Aorta (tissue), 5 donors: ENCODE measurements at regions not wholly inside any gene's neighbourhood (a gene's known extent, or its start where the extent isn't known, plus 50 kb on each side); places are given as distances from the start of the nearest gene placed in this dataset.

Source experiments
- ATAC-seq: fragments of 200-7000 bp; cut with Tn5 transposase; one replicate; pipeline ENCODE4 v1.9.1; 2022; ENCODE audit warnings: moderate library complexity; ENCODE audit not compliant: low FRiP score
- DNase-seq, 2 donors: peaks; one replicate each; pipeline ENCODE4 v3.0.0-alpha.2; 2020
- H3K27ac ChIP-seq, 2 donors: one replicate each; pipeline ENCODE4 v1.5.1; 2013; ENCODE audit warnings: low read length in 2 of 2, mild to moderate bottlenecking in 2 of 2, moderate library complexity in 2 of 2, control low read depth in 1 of 2, inconsistent platforms in 1 of 2, low read depth in 1 of 2
- H3K27me3 ChIP-seq, 2 donors: one replicate each; pipeline ENCODE4 v1.6.1; 2013; ENCODE audit warnings: control low read depth in 1 of 2, low read length in 1 of 2, mild to moderate bottlenecking in 1 of 2, moderate library complexity in 1 of 2; ENCODE audit not compliant: insufficient read depth in 2 of 2, control insufficient read depth in 1 of 2
- H3K36me3 ChIP-seq, 2 donors: one replicate each; pipeline ENCODE4 v1.6.1; 2013; ENCODE audit warnings: control low read depth in 1 of 2, low read length in 1 of 2, mild to moderate bottlenecking in 1 of 2; ENCODE audit not compliant: insufficient read depth in 2 of 2, control insufficient read depth in 1 of 2
- H3K4me1 ChIP-seq, 2 donors: one replicate each; pipeline ENCODE4 v1.6.1; 2013; ENCODE audit warnings: low read length in 2 of 2, control low read depth in 1 of 2, mild to moderate bottlenecking in 1 of 2, moderate library complexity in 1 of 2; ENCODE audit not compliant: insufficient read depth in 2 of 2, control insufficient read depth in 1 of 2
- H3K4me3 ChIP-seq, 2 donors: one replicate each; pipeline ENCODE4 v1.5.1; 2013; ENCODE audit warnings: low read length in 2 of 2, control low read depth in 1 of 2, mild to moderate bottlenecking in 1 of 2
- H3K9me3 ChIP-seq: one replicate; pipeline ENCODE4 v1.6.1; 2013; ENCODE audit warnings: mild to moderate bottlenecking, low read length; ENCODE audit not compliant: control insufficient read depth
- WGBS, 2 donors: extraction: QIAGEN DNeasy Blood & Tissue Kit; methylation state at CpG; one replicate each; pipeline ENCODE4 v1.1.7; 2013; 5-methylcytosine and 5-hydroxymethylcytosine counted together
- intact Hi-C, 2 donors: fragments of 100-400 bp; cut with DNase I; formaldehyde crosslinking; loops; one replicate each; pipeline versions ENCODE4 v1.14.2 to v1.15.0; 2022
- donor health status: healthy with polysubstance abuse.
- donor health status: Bipolar disorder and iron deficiency.
- donor health status: DM: no; HTN: no; CAD: no.
- donor health status: DM: no; HTN: no; CAD: no.
- donor health status: DM: yes; HTN: yes; CAD: no.

- Histone ChIP-seq H3K4me3 (no peak overlapping the region), H3K36me3 (no peaks in the 10 kb centered on the region), H3K27me3 (no peaks in the 10 kb centered on the region), H3K27ac (no peak overlapping the region), H3K4me1 (peaks cover 0 to 4% of the 10 kb centered on the region in 2 donors), H3K9me3 (no peaks in the 10 kb centered on the region)
- no peak for ATAC-seq
- DNase-seq, result no peak
- intact Hi-C loops, result loop anchor here in 1 of 2 donors (10.0 kb wide), 1 partner anchor 163 kb away; no protein-coding TSS in a partner anchor
- 97% methylated on average over 9 of the region's 9 CpGs for WGBS, 2 donors
Observed at GRCh38 chr4:188197566-188197965, 58.3 kb downstream of the TRIML1 start.

- Histone ChIP-seq H3K36me3 (no peaks in the 10 kb centered on the region), H3K4me1 (peaks cover 0 to 4% of the 10 kb centered on the region in 2 donors), H3K9me3 (no peaks in the 10 kb centered on the region), H3K27ac (no peak overlapping the region), H3K4me3 (no peak overlapping the region), H3K27me3 (no peaks in the 10 kb centered on the region)
- ATAC-seq, result no peak
- intact Hi-C loops, result loop anchor here in 1 of 2 donors (10.0 kb wide), 1 partner anchor 164 kb away; no protein-coding TSS in a partner anchor
- WGBS, 2 donors, result 82 to 84% methylated on average over 11 of the region's 11 CpGs
- no peak for DNase-seq
Observed at GRCh38 chr4:188198982-188199792, 59.9 kb downstream of the TRIML1 start.

- 52 to 88% methylated on average over 3 of the region's 3 CpGs for WGBS, 2 donors
- no peak overlapping the region for H3K27ac ChIP-seq
- DNase-seq (no peak), ATAC-seq (no peak)
- H3K9me3 ChIP-seq, result no peaks in the 10 kb centered on the region
- no peak overlapping the region for H3K4me3 ChIP-seq
- no peaks in the 10 kb centered on the region for H3K4me1 ChIP-seq
- no peaks in the 10 kb centered on the region for H3K36me3 ChIP-seq
- intact Hi-C loops, result no loop called here
- H3K27me3 ChIP-seq, result no peaks in the 10 kb centered on the region
Observed at GRCh38 chr4:188201851-188202250, 62.6 kb downstream of the TRIML1 start.

GRCh38 chr4:188206783-188207182, 67.5 kb downstream of the TRIML1 start:
- 95 to 99% methylated on average over 3 of the region's 3 CpGs for WGBS, 2 donors
- no peak overlapping the region for H3K27ac ChIP-seq
- H3K4me3 ChIP-seq, result no peak overlapping the region
- intact Hi-C loops, result no loop called here
- H3K4me1 ChIP-seq, result no peaks in the 10 kb centered on the region
- ATAC-seq (no peak), DNase-seq (no peak)
- no peaks in the 10 kb centered on the region for H3K27me3 ChIP-seq
- peaks cover 2% of the 10 kb centered on the region for H3K9me3 ChIP-seq
- H3K36me3 ChIP-seq, result no peaks in the 10 kb centered on the region

GRCh38 chr4:188214861-188215260, 75.6 kb downstream of the TRIML1 start:
- Histone ChIP-seq H3K27me3 (no peaks in the 10 kb centered on the region), H3K36me3 (no peaks in the 10 kb centered on the region), H3K9me3 (peaks cover under 1% of the 10 kb centered on the region), H3K4me3 (no peak overlapping the region), H3K27ac (no peak overlapping the region), H3K4me1 (no peaks in the 10 kb centered on the region)
- no peak for ATAC-seq
- 96 to 97% methylated on average over 5 of the region's 5 CpGs for WGBS, 2 donors
- no peak for DNase-seq
- intact Hi-C loops, result no loop called here

- no peaks in the 10 kb centered on the region for H3K9me3 ChIP-seq
- WGBS, 2 donors, result 65 to 81% methylated on average over 28 of the region's 28 CpGs
- intact Hi-C loops, result no loop called here
Observed at GRCh38 chr4:188218392-188218791, 79.2 kb downstream of the TRIML1 start.

GRCh38 chr4:188220006-188220405, 80.8 kb downstream of the TRIML1 start:
- 68 to 72% methylated on average over 4 of the region's 4 CpGs for WGBS, 2 donors
- ATAC-seq, result no peak

More at GRCh38 chr4:188218392-188218791, 79.2 kb downstream of the TRIML1 start:
- Histone ChIP-seq H3K36me3 (no peaks in the 10 kb centered on the region), H3K27me3 (no peaks in the 10 kb centered on the region), H3K4me1 (no peaks in the 10 kb centered on the region), H3K4me3 (no peak overlapping the region), H3K27ac (no peak overlapping the region)
- no peak for DNase-seq
- ATAC-seq, result no peak

GRCh38 chr4:188221090-188221489, 81.8 kb downstream of the TRIML1 start:
- 97 to 98% methylated on average over 2 of the region's 2 CpGs for WGBS, 2 donors
- intact Hi-C loops, result no loop called here
- no peak for ATAC-seq

More at GRCh38 chr4:188220006-188220405, 80.8 kb downstream of the TRIML1 start:
- no peaks in the 10 kb centered on the region for H3K27me3 ChIP-seq
- DNase-seq, result no peak
- H3K36me3 ChIP-seq, result no peaks in the 10 kb centered on the region
- H3K9me3 ChIP-seq, result no peaks in the 10 kb centered on the region
- no peak overlapping the region for H3K27ac ChIP-seq
- intact Hi-C loops, result no loop called here
- H3K4me1 ChIP-seq, result no peaks in the 10 kb centered on the region
- H3K4me3 ChIP-seq, result no peak overlapping the region

GRCh38 chr4:188228279-188228678, 89.0 kb downstream of the TRIML1 start:
- Histone ChIP-seq H3K27me3 (no peaks in the 10 kb centered on the region), H3K27ac (no peak overlapping the region), H3K36me3 (no peaks in the 10 kb centered on the region), H3K4me1 (no peaks in the 10 kb centered on the region), H3K4me3 (no peak overlapping the region), H3K9me3 (no peaks in the 10 kb centered on the region)
- ATAC-seq (no peak), DNase-seq (no peak)
- 91 to 93% methylated on average over 1 of the region's 1 CpG for WGBS, 2 donors
- intact Hi-C loops, result no loop called here

More at GRCh38 chr4:188221090-188221489, 81.8 kb downstream of the TRIML1 start:
- Histone ChIP-seq H3K36me3 (no peaks in the 10 kb centered on the region), H3K4me3 (no peak overlapping the region), H3K4me1 (no peaks in the 10 kb centered on the region), H3K27me3 (no peaks in the 10 kb centered on the region), H3K27ac (no peak overlapping the region), H3K9me3 (no peaks in the 10 kb centered on the region)
- DNase-seq, result no peak
